Neuronal stem cell (in vitro differentiated cells): ENCODE measurements at regions not wholly inside any gene's neighbourhood (a gene's known extent, or its start where the extent isn't known, plus 50 kb on each side); places are given as distances from the start of the nearest gene placed in this dataset.

Experiments
- DNase-seq: peaks from one replicate; pipeline ENCODE4 v3.0.0-alpha.2; 2013; ENCODE audit warnings: low spot score
- H2AFZ ChIP-seq: one replicate; pipeline ENCODE4 v1.6.1; 2013; ENCODE audit warnings: mild to moderate bottlenecking, low read length, inconsistent platforms
- H2AK5ac ChIP-seq: 2 replicates; pipeline ENCODE4 v1.6.1; 2013; ENCODE audit warnings: low read depth, mild to moderate bottlenecking, inconsistent platforms, low read length, moderate library complexity, mixed read lengths
- H2BK120ac ChIP-seq: 2 replicates; pipeline ENCODE4 v1.6.1; 2013; ENCODE audit warnings: low read depth, mild to moderate bottlenecking, inconsistent platforms, low read length, moderate library complexity, mixed read lengths
- H2BK12ac ChIP-seq: one replicate; pipeline ENCODE4 v1.6.1; 2013; ENCODE audit warnings: low read length, inconsistent platforms
- H2BK15ac ChIP-seq: 2 replicates; pipeline ENCODE4 v1.6.1; 2013; ENCODE audit warnings: mild to moderate bottlenecking, low read length, inconsistent platforms, mixed read lengths
- H2BK5ac ChIP-seq: one replicate; pipeline ENCODE4 v1.6.1; 2013; ENCODE audit warnings: inconsistent platforms, mild to moderate bottlenecking, low read length, moderate library complexity
- H3K14ac ChIP-seq: one replicate; pipeline ENCODE4 v1.6.1; 2013; ENCODE audit warnings: low read length, inconsistent platforms
- H3K18ac ChIP-seq: 2 replicates; pipeline ENCODE4 v1.6.1; 2013; ENCODE audit warnings: low read length, inconsistent platforms
- H3K23ac ChIP-seq: 2 replicates; pipeline ENCODE4 v1.6.1; 2013; ENCODE audit warnings: low read depth, mild to moderate bottlenecking, mixed read lengths, low read length, inconsistent platforms; ENCODE audit not compliant: poor library complexity
- H3K27ac ChIP-seq: replicated peaks from 3 replicates; pipeline ENCODE4 v1.5.1; 2013; ENCODE audit warnings: low read length, inconsistent platforms
- H3K27me3 ChIP-seq, 3 experiments: 2 replicates each; pipeline ENCODE4 v1.6.1; 2013; ENCODE audit warnings: low read length in 3 of 3, mild to moderate bottlenecking in 2 of 3, inconsistent platforms in 1 of 3, low read depth in 1 of 3, mixed read lengths in 1 of 3, moderate library complexity in 1 of 3; ENCODE audit not compliant: control insufficient read depth in 3 of 3, insufficient read depth in 3 of 3
- H3K36me3 ChIP-seq, 2 donors: replicated peaks in 1 of 2; 2 replicates each; pipeline ENCODE4 v1.6.1; 2013; ENCODE audit warnings: low read length in 2 of 2; ENCODE audit not compliant: control insufficient read depth in 2 of 2, insufficient read depth in 2 of 2
- H3K4ac ChIP-seq: 2 replicates; pipeline ENCODE4 v1.6.1; 2013; ENCODE audit warnings: inconsistent platforms, mild to moderate bottlenecking, low read length, moderate library complexity
- H3K4me1 ChIP-seq, 2 donors: 1 replicate in 1 of 2; 2 replicates in 1 of 2; pipeline ENCODE4 v1.6.1; 2013; ENCODE audit warnings: low read length in 2 of 2, low read depth in 1 of 2; ENCODE audit not compliant: control insufficient read depth in 2 of 2, insufficient read depth in 1 of 2
- H3K4me2 ChIP-seq: one replicate; pipeline ENCODE4 v1.6.1; 2013; ENCODE audit warnings: mild to moderate bottlenecking, low read length, inconsistent platforms; ENCODE audit not compliant: insufficient read depth, poor library complexity, severe bottlenecking
- H3K4me3 ChIP-seq, 2 donors: 2 replicates each; pipeline ENCODE4 v1.5.1; 2013; ENCODE audit warnings: low read length in 2 of 2, mild to moderate bottlenecking in 2 of 2, inconsistent platforms in 1 of 2, moderate library complexity in 1 of 2
- H3K79me1 ChIP-seq: one replicate; pipeline ENCODE4 v1.6.1; 2013; ENCODE audit warnings: low read depth, mild to moderate bottlenecking, inconsistent platforms, low read length, moderate library complexity
- H3K9ac ChIP-seq: one replicate; pipeline ENCODE4 v1.6.1; 2013; ENCODE audit warnings: mild to moderate bottlenecking, low read depth, low read length, inconsistent platforms; ENCODE audit not compliant: poor library complexity
- H3K9me3 ChIP-seq, 2 donors: replicated peaks in 1 of 2; 2 replicates each; pipeline versions ENCODE3 to v1.6.1; 2013; ENCODE audit warnings: low read length in 2 of 2, mild to moderate bottlenecking in 2 of 2, inconsistent platforms in 1 of 2, low read depth in 1 of 2, mixed read lengths in 1 of 2, moderate library complexity in 1 of 2; ENCODE audit not compliant: control insufficient read depth in 2 of 2, insufficient read depth in 1 of 2
- H4K8ac ChIP-seq: one replicate; pipeline ENCODE4 v1.6.1; 2013; ENCODE audit warnings: low read depth, mild to moderate bottlenecking, inconsistent platforms, low read length, moderate library complexity
- H4K91ac ChIP-seq: one replicate; pipeline ENCODE4 v1.6.1; 2013; ENCODE audit warnings: low read length, low read depth, mild to moderate bottlenecking, inconsistent platforms; ENCODE audit not compliant: poor library complexity
- WGBS, 2 donors: extraction: QIAGEN DNeasy Blood & Tissue Kit; methylation state at CpG; one replicate each; pipeline ENCODE4 v1.1.7; 2013; ENCODE audit warnings: missing lambda C conversion rate in 2 of 2, mixed read lengths in 1 of 2; ENCODE audit not compliant: insufficient read length in 2 of 2, insufficient replicate concordance in 1 of 2; ENCODE audit errors: extremely low coverage in 2 of 2; 5-methylcytosine and 5-hydroxymethylcytosine counted together

- Histone ChIP-seq H2BK12ac (no peak overlapping the region), H3K23ac (no peak overlapping the region), H4K91ac (no peak overlapping the region), H3K27me3 (no peaks in the 10 kb centered on the region), H3K36me3 (no peaks in the 10 kb centered on the region), H3K14ac (no peak overlapping the region), H3K9ac (no peak overlapping the region), H2AK5ac (no peak overlapping the region), H3K9me3 (no peaks in the 10 kb centered on the region), H4K8ac (no peak overlapping the region), H3K27ac (no peak overlapping the region), H3K4me2 (no peak overlapping the region), H3K4ac (no peak overlapping the region), H2AFZ (no peak overlapping the region), H2BK120ac (no peak overlapping the region), H2BK5ac (no peak overlapping the region), H2BK15ac (no peak overlapping the region), H3K4me3 (no peak overlapping the region), H3K79me1 (no peaks in the 10 kb centered on the region), H3K18ac (no peak overlapping the region), H3K4me1 (peaks cover 0 to under 1% of the 10 kb centered on the region in 2 donors)
- DNase-seq: no peak
- WGBS, 2 donors: no CpG with 5 or more reads among the region's 1 CpG
Measured at GRCh38 chr3:26381411-26381810, 241.2 kb upstream of the LRRC3B start.

- Histone ChIP-seq H4K91ac (no peak overlapping the region), H2AFZ (no peak overlapping the region), H3K14ac (no peak overlapping the region), H3K23ac (no peak overlapping the region), H3K9ac (no peak overlapping the region), H4K8ac (no peak overlapping the region), H2BK15ac (no peak overlapping the region), H3K18ac (no peak overlapping the region), H3K4me2 (no peak overlapping the region), H3K36me3 (no peaks in the 10 kb centered on the region), H2AK5ac (no peak overlapping the region), H3K27me3 (no peaks in the 10 kb centered on the region), H2BK12ac (no peak overlapping the region), H3K4ac (no peak overlapping the region), H2BK120ac (no peak overlapping the region), H3K27ac (no peak overlapping the region), H2BK5ac (no peak overlapping the region), H3K9me3 (no peaks in the 10 kb centered on the region), H3K4me3 (no peak overlapping the region), H3K4me1 (peaks cover 0 to 2% of the 10 kb centered on the region in 2 donors), H3K79me1 (no peaks in the 10 kb centered on the region)
- no peak for DNase-seq
- no CpG with 5 or more reads among the region's 2 CpGs for WGBS, 2 donors
Measured at GRCh38 chr3:26406636-26407035, 215.9 kb upstream of the LRRC3B start.

GRCh38 chr3:26418553-26418952 lies 204.0 kb upstream of the LRRC3B start:
- H3K4ac ChIP-seq: no peak overlapping the region
- no peak overlapping the region for H3K14ac ChIP-seq
- no peak overlapping the region for H2BK5ac ChIP-seq
- no peak overlapping the region for H2AK5ac ChIP-seq
- H3K18ac ChIP-seq: no peak overlapping the region
- no peaks in the 10 kb centered on the region for H3K79me1 ChIP-seq
- no peak overlapping the region for H3K9ac ChIP-seq
- H4K91ac ChIP-seq: no peak overlapping the region
- DNase-seq: no peak
- H3K23ac ChIP-seq: no peak overlapping the region
- no peak overlapping the region for H2BK15ac ChIP-seq
- H4K8ac ChIP-seq: no peak overlapping the region
- no peaks in the 10 kb centered on the region for H3K36me3 ChIP-seq
- H3K4me3 ChIP-seq: no peak overlapping the region
- no peaks in the 10 kb centered on the region for H3K4me1 ChIP-seq
- H3K4me2 ChIP-seq: no peak overlapping the region
- no peaks in the 10 kb centered on the region for H3K9me3 ChIP-seq
- no peak overlapping the region for H2BK120ac ChIP-seq
- H3K27ac ChIP-seq: no peak overlapping the region
- H2AFZ ChIP-seq: no peak overlapping the region
- no peak overlapping the region for H2BK12ac ChIP-seq
- H3K27me3 ChIP-seq: no peaks in the 10 kb centered on the region

GRCh38 chr3:26422415-26422814 lies 200.2 kb upstream of the LRRC3B start:
- no peak for DNase-seq
- H3K14ac ChIP-seq: no peak overlapping the region
- no peaks in the 10 kb centered on the region for H3K9me3 ChIP-seq
- H2BK15ac ChIP-seq: no peak overlapping the region
- H3K4me3 ChIP-seq: no peak overlapping the region
- no CpG with 5 or more reads among the region's 2 CpGs for WGBS, 2 donors
- H3K27ac ChIP-seq: no peak overlapping the region
- no peak overlapping the region for H2BK120ac ChIP-seq
- no peak overlapping the region for H2AK5ac ChIP-seq
- no peak overlapping the region for H3K18ac ChIP-seq
- H3K9ac ChIP-seq: no peak overlapping the region
- no peaks in the 10 kb centered on the region for H3K27me3 ChIP-seq
- no peaks in the 10 kb centered on the region for H3K4me1 ChIP-seq
- H3K79me1 ChIP-seq: no peaks in the 10 kb centered on the region
- H2BK5ac ChIP-seq: no peak overlapping the region
- no peaks in the 10 kb centered on the region for H3K36me3 ChIP-seq
- no peak overlapping the region for H2AFZ ChIP-seq
- H2BK12ac ChIP-seq: no peak overlapping the region
- no peak overlapping the region for H3K4ac ChIP-seq
- no peak overlapping the region for H3K4me2 ChIP-seq
- H4K91ac ChIP-seq: no peak overlapping the region
- H4K8ac ChIP-seq: no peak overlapping the region
- no peak overlapping the region for H3K23ac ChIP-seq
